Astrocyte (in vitro differentiated cells and primary cell): ENCODE measurements at regions not wholly inside any gene's neighbourhood (a gene's known extent, or its start where the extent isn't known, plus 50 kb on each side); places are given as distances from the start of the nearest gene placed in this dataset.

Experiments
- DNase-seq: peaks from one replicate; pipeline ENCODE4 v3.0.0-alpha.2; 2010; ENCODE audit warnings: low read depth
- FAIRE-seq: peaks from 2 replicates; lab custom pipeline; 2011; peaks lifted over from hg19 to GRCh38; lab: Jason Lieb, UNC
- H2AFZ ChIP-seq: 2 replicates; pipeline ENCODE4 v1.6.0; 2012; ENCODE audit warnings: low read depth, low read length, inconsistent platforms
- H3K27ac ChIP-seq: 2 replicates; pipeline ENCODE4 v1.5.1; 2011; ENCODE audit warnings: low read depth, low read length, inconsistent platforms
- H3K27me3 ChIP-seq: 2 replicates; pipeline ENCODE4 v1.6.0; 2011; ENCODE audit warnings: low read length, inconsistent platforms; ENCODE audit not compliant: insufficient read depth
- H3K36me3 ChIP-seq: 2 replicates; pipeline ENCODE4 v1.5.1; 2011; ENCODE audit warnings: low read length, inconsistent platforms; ENCODE audit not compliant: insufficient read depth
- H3K4me1 ChIP-seq: 2 replicates; pipeline ENCODE4 v1.5.1; 2011; ENCODE audit warnings: low read length, inconsistent platforms; ENCODE audit not compliant: insufficient read depth
- H3K4me2 ChIP-seq: 2 replicates; pipeline ENCODE4 v1.6.0; 2012; ENCODE audit warnings: low read length, inconsistent platforms
- H3K4me3 ChIP-seq: 2 replicates; pipeline ENCODE4 v1.5.1; 2011; ENCODE audit warnings: low read depth, mild to moderate bottlenecking, low read length, inconsistent platforms; ENCODE audit not compliant: insufficient read depth
- H3K79me2 ChIP-seq: 2 replicates; pipeline ENCODE4 v1.6.0; 2012; ENCODE audit warnings: mild to moderate bottlenecking, low read length, inconsistent platforms; ENCODE audit not compliant: insufficient read depth
- H3K9ac ChIP-seq: 2 replicates; pipeline ENCODE4 v1.6.0; 2012; ENCODE audit warnings: mild to moderate bottlenecking, low read length, inconsistent platforms
- H3K9me3 ChIP-seq: 2 replicates; pipeline ENCODE4 v1.5.1; 2012; ENCODE audit warnings: low read depth, mild to moderate bottlenecking, low read length, inconsistent platforms; ENCODE audit not compliant: insufficient read depth
- H4K20me1 ChIP-seq: 2 replicates; pipeline ENCODE4 v1.6.0; 2012; ENCODE audit warnings: low read length, inconsistent platforms; ENCODE audit not compliant: insufficient read depth
- H3K27ac Mint-ChIP-seq: one replicate; pipeline ENCODE4 v1.8.0; 2021; ENCODE audit warnings: mild to moderate bottlenecking, mixed read lengths; ENCODE audit not compliant: unreplicated experiment
- H3K27me3 Mint-ChIP-seq: one replicate; pipeline ENCODE4 v1.8.0; 2021; ENCODE audit warnings: low read depth, mixed read lengths; ENCODE audit not compliant: unreplicated experiment
- H3K36me3 Mint-ChIP-seq: one replicate; pipeline ENCODE4 v1.8.0; 2021; ENCODE audit warnings: low read depth, mixed read lengths; ENCODE audit not compliant: unreplicated experiment
- H3K4me1 Mint-ChIP-seq: one replicate; pipeline ENCODE4 v1.8.0; 2021; ENCODE audit warnings: low read depth, mixed read lengths; ENCODE audit not compliant: unreplicated experiment
- H3K4me3 Mint-ChIP-seq: one replicate; pipeline ENCODE4 v1.8.0; 2021; ENCODE audit warnings: mild to moderate bottlenecking, moderate library complexity, mixed read lengths; ENCODE audit not compliant: unreplicated experiment
- H3K9me3 Mint-ChIP-seq: one replicate; pipeline ENCODE4 v1.8.0; 2021; ENCODE audit warnings: mild to moderate bottlenecking, mixed read lengths; ENCODE audit not compliant: unreplicated experiment
- CTCF ChIP-seq: IDR thresholded peaks from 2 replicates; pipeline ENCODE4 v1.5.1; 2011; ENCODE audit warnings: low read depth, mild to moderate bottlenecking, inconsistent platforms, low read length, moderate library complexity; ENCODE audit not compliant: insufficient read depth
- EZH2 ChIP-seq: IDR thresholded peaks from 2 replicates; pipeline ENCODE4 v1.6.1; 2012; ENCODE audit warnings: mild to moderate bottlenecking, low read length, inconsistent platforms; ENCODE audit not compliant: insufficient read depth

- Histone ChIP-seq H4K20me1 (no peaks in the 10 kb centered on the region), H3K36me3 (no peaks in the 10 kb centered on the region), H3K4me3 (no peak overlapping the region), H2AFZ (peak overlapping the region; percentile 34), H3K9me3 (no peaks in the 10 kb centered on the region), H3K9ac (no peak overlapping the region), H3K4me2 (no peak overlapping the region), H3K27me3 (no peaks in the 10 kb centered on the region), H3K4me1 (peaks cover 5% of the 10 kb centered on the region), H3K27ac (no peak overlapping the region), H3K79me2 (no peaks in the 10 kb centered on the region)
- Mint-ChIP-seq H3K27ac (peak overlapping the region; percentile 64), H3K27me3 (no peaks in the 10 kb centered on the region), H3K9me3 (no peaks in the 10 kb centered on the region), H3K4me1 (peaks cover 22% of the 10 kb centered on the region), H3K36me3 (peaks cover 3% of the 10 kb centered on the region), H3K4me3 (no peak overlapping the region)
- DNase-seq (no peak), FAIRE-seq (no peak)
- TF ChIP-seq CTCF, result no peak
- no peak for TF ChIP-seq EZH2
These were observed 410.9 kb downstream of the PDGFC start for GRCh38 chr4:156560701-156561100.

- no peak for TF ChIP-seq CTCF
- no peak overlapping the region for H2AFZ ChIP-seq
- no peaks in the 10 kb centered on the region for H3K9me3 ChIP-seq
- H3K4me2 ChIP-seq, result peak overlapping the region; percentile 37
- no peaks in the 10 kb centered on the region for H3K27me3 ChIP-seq
- peaks cover 3% of the 10 kb centered on the region for H3K36me3 Mint-ChIP-seq
- no peaks in the 10 kb centered on the region for H3K36me3 ChIP-seq
- no peaks in the 10 kb centered on the region for H4K20me1 ChIP-seq
- DNase-seq, result no peak
- peaks cover 23% of the 10 kb centered on the region for H3K4me1 Mint-ChIP-seq
- FAIRE-seq, result peak; percentile 43
- H3K9me3 Mint-ChIP-seq, result peaks cover 3% of the 10 kb centered on the region
- no peaks in the 10 kb centered on the region for H3K79me2 ChIP-seq
- no peak overlapping the region for H3K27ac ChIP-seq
- H3K9ac ChIP-seq, result no peak overlapping the region
- no peak overlapping the region for H3K27ac Mint-ChIP-seq
- H3K4me1 ChIP-seq, result peaks cover 5% of the 10 kb centered on the region
- H3K4me3 ChIP-seq, result no peak overlapping the region
- no peaks in the 10 kb centered on the region for H3K27me3 Mint-ChIP-seq
- H3K4me3 Mint-ChIP-seq, result no peak overlapping the region
These were observed 412.3 kb downstream of the PDGFC start for GRCh38 chr4:156559346-156559745.

- H3K27me3 Mint-ChIP-seq, result no peaks in the 10 kb centered on the region
- H3K9ac ChIP-seq, result no peak overlapping the region
- H3K4me2 ChIP-seq, result peak overlapping the region; percentile 37
- peaks cover 3% of the 10 kb centered on the region for H3K9me3 Mint-ChIP-seq
- FAIRE-seq (no peak), DNase-seq (peak; percentile 29)
- H2AFZ ChIP-seq, result peak overlapping the region; percentile 29
- TF ChIP-seq CTCF (no peak), EZH2 (no peak)
- no peak overlapping the region for H3K27ac ChIP-seq
- no peaks in the 10 kb centered on the region for H4K20me1 ChIP-seq
- H3K4me3 Mint-ChIP-seq, result no peak overlapping the region
- H3K27me3 ChIP-seq, result no peaks in the 10 kb centered on the region
- H3K79me2 ChIP-seq, result no peaks in the 10 kb centered on the region
- peaks cover 5% of the 10 kb centered on the region for H3K4me1 ChIP-seq
- no peaks in the 10 kb centered on the region for H3K36me3 ChIP-seq
- H3K4me1 Mint-ChIP-seq, result peaks cover 21% of the 10 kb centered on the region
- H3K9me3 ChIP-seq, result no peaks in the 10 kb centered on the region
- H3K4me3 ChIP-seq, result no peak overlapping the region
- peaks cover 3% of the 10 kb centered on the region for H3K36me3 Mint-ChIP-seq
- H3K27ac Mint-ChIP-seq, result no peak overlapping the region
These were observed 413.1 kb downstream of the PDGFC start for GRCh38 chr4:156558373-156559025.
